T47D (cell line): ENCODE measurements at regions not wholly inside any gene's neighbourhood (a gene's known extent, or its start where the extent isn't known, plus 50 kb on each side); places are given as distances from the start of the nearest gene placed in this dataset.
"Not testable (repeated sequence)": the region's sequence is repeated elsewhere in the genome, so short reads cannot be mapped to it uniquely, and the experiment has no call there.

Experiments
- DNase-seq, 2 experiments: peaks; one replicate each; pipeline versions ENCODE4 v3.0.0 to v3.0.0-alpha.2; 2011 to 2012; ENCODE audit warnings: low read depth in 1 of 2, low spot score in 1 of 2
- JUND ChIP-seq: IDR thresholded peaks from 2 replicates; pipeline ENCODE4 v1.6.1; 2012; ENCODE audit warnings: low read depth
- in situ Hi-C: cut with HindIII; loops from 2 replicates; pipeline ENCODE4 v1.10.0; 2016; ENCODE audit warnings: low sequenced_read_pairs, low pct_unique_long_range_greater_than_20kb

GRCh38 chr6:26226579-26226967 lies 138.4 kb upstream of the BTN3A2 start:
- in situ Hi-C loops: no loop called here
- DNase-seq: no peak
- no peak for TF ChIP-seq JUND

GRCh38 chr6:26230351-26230750 lies 134.6 kb upstream of the BTN3A2 start:
- no peak for TF ChIP-seq JUND
- no peak for DNase-seq
- in situ Hi-C loops: no loop called here

GRCh38 chr6:26231006-26231587 lies 133.9 kb upstream of the BTN3A2 start:
- in situ Hi-C loops: no loop called here

GRCh38 chr6:26232306-26232939 lies 132.6 kb upstream of the BTN3A2 start:
- TF ChIP-seq JUND: no peak
- DNase-seq: no peak
- in situ Hi-C loops: no loop called here

More at GRCh38 chr6:26231006-26231587, 133.9 kb upstream of the BTN3A2 start:
- no peak for DNase-seq
- TF ChIP-seq JUND: no peak

- no peak for TF ChIP-seq JUND
- in situ Hi-C loops: no loop called here
- peak in 1 of 2 experiments; percentile 80 for DNase-seq
These were observed 131.9 kb upstream of the BTN3A2 start for GRCh38 chr6:26232940-26233648.

- no peak for TF ChIP-seq JUND
- in situ Hi-C loops: no loop called here
- DNase-seq: peak in 1 of 2 experiments; percentile 81
These were observed 131.2 kb upstream of the BTN3A2 start for GRCh38 chr6:26233649-26234420.

GRCh38 chr6:26234421-26235301 lies 130.3 kb upstream of the BTN3A2 start:
- peak; percentile 58 to 93 for DNase-seq
- in situ Hi-C loops: no loop called here
- no peak for TF ChIP-seq JUND

GRCh38 chr6:26235302-26235670 lies 129.7 kb upstream of the BTN3A2 start:
- DNase-seq: no peak
- in situ Hi-C loops: no loop called here
- no peak for TF ChIP-seq JUND

GRCh38 chr6:26239415-26239814 lies 125.6 kb upstream of the BTN3A2 start:
- DNase-seq, in situ Hi-C loops: not testable (repeated sequence)

GRCh38 chr6:26240157-26241032 lies 124.6 kb upstream of the BTN3A2 start:
- DNase-seq: peak in 1 of 2 experiments; percentile 83
- in situ Hi-C loops: no loop called here
- no peak for TF ChIP-seq JUND
